SK-MEL-5 (cell line): ENCODE measurements at regions not wholly inside any gene's neighbourhood (a gene's known extent, or its start where the extent isn't known, plus 50 kb on each side); places are given as distances from the start of the nearest gene placed in this dataset.

Experiments
- DNase-seq: peaks from one replicate; pipeline ENCODE4 v3.0.0-alpha.2; 2016; ENCODE audit warnings: low read depth, low spot score
- in situ Hi-C: cut with HindIII; loops from 2 replicates; pipeline ENCODE4 v1.10.0; 2016; ENCODE audit warnings: low sequenced_read_pairs, high pct_unique_total_duplicates, low pct_unique_long_range_greater_than_20kb
- small RNA-seq, 2 experiments: library from RNA; depleted of rRNA; stranded (forward); fragments of <200 nt; gene quantifications; one replicate each; pipeline ENCODE3, GENCODE V24; 2014

DNA sequence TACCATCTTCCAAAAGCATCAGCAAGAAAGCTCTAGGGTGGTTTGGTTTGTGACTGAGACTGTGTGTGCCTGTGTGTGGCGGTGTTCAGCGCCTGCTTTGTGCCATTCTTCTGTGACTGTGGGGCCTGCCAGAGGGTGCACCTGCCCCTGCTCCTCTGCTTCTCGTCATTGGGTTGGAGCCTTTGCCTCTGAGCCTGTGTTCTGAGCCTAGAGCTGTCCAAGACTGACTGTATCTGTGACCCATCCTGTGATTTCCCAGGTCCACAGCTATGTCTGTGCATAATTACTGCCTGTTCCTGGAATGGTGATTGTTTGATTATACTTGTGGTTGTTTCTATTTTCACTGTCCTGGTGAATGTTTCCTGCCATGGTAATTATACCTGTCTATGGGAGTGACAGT is 57.1 kb upstream of the KLHL29 start:
- no peak for DNase-seq
- in situ Hi-C loops: no loop called here

DNA sequence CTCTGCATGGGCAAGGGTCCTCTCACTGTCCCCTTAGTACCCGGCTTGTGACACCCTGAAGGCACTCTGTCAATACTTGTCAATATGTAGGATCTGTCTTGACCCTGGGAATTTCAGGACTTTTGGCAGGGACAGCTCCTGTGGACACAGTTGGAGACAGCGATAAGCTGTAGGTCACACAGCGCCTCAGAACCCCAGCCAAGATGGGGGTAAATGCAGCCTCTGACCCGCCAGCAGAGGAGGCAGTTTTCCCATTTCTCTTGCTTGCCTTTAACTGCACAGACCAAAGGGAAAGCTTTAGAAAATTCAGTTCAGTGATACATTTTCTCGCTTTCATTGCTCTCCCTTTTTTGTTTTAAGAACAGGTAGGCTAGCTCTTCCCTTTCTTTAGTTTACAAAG is 54.8 kb upstream of the KLHL29 start:
- in situ Hi-C loops: no loop called here
- DNase-seq: peak; percentile 57

Small RNA genes lying in the stretch of these regions (small RNA-seq; reads per million reads assigned to genes)
- gene AC099799.1 (0 reads per million in 2 experiments), gene RN7SL117P (0 reads per million in 2 experiments), gene RNA5SP87 (0.27 to 0.43 reads per million in 2 experiments)
